ENCODE measurements at regions not wholly inside any gene's neighbourhood (a gene's known extent, or its start where the extent isn't known, plus 50 kb on each side); places are given as distances from the start of the nearest gene placed in this dataset.

DNA sequence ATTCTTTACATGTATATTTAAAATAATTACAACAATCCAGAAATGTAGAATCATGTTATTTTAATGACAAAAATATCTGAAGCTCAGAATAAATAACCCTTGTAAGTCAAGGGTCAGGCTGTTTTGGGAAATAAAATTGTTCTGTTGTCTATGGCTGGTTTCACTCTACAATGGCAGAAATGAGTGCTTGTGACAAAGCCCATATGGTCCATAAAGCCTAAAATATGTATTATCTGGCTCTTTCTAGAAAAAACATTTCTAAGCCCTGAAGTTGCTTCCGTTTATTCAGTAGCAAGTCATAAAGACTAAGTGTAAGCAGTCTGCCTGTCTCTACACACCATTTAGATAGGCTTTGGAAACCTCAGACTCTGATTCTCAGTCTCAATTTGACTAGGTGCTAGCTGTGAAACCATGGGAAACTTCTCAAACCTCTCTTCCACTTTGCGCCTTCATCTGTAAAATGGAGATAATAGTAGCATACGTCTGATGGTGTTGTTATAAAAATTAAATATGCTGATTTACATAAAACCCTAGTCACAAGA lies 365.7 kb upstream of the CA10 start:
- Histone ChIP-seq H3K4me1 (no peaks in the 10 kb centered on the region), H3K36me3 (no peaks in the 10 kb centered on the region), H3K9me3 (no peaks in the 10 kb centered on the region), H3K27me3 (no peaks in the 10 kb centered on the region), H3K4me3 (no peak overlapping the region), H3K27ac (no peak overlapping the region)
- DNase-seq = no peak
- TF ChIP-seq POLR2A (IDR thresholded peaks at IDR 0.05) = no peak
- WGBS, 2 donors = 73 to 76% methylated on average over 3 of the region's 3 CpGs
- intact Hi-C loops (cut with DNase I) = no loop called here

GRCh38 chr17:52517176-52517575 lies 358.7 kb upstream of the CA10 start:
- H3K4me3 ChIP-seq = no peak overlapping the region
- no peaks in the 10 kb centered on the region for H3K9me3 ChIP-seq
- no peaks in the 10 kb centered on the region for H3K27me3 ChIP-seq
- H3K27ac ChIP-seq = no peak overlapping the region
- H3K36me3 ChIP-seq = no peaks in the 10 kb centered on the region
- intact Hi-C loops (cut with DNase I) = no loop called here
- no peaks in the 10 kb centered on the region for H3K4me1 ChIP-seq
- no peak for TF ChIP-seq CTCF (IDR thresholded peaks at IDR 0.05)
- TF ChIP-seq POLR2A (IDR thresholded peaks at IDR 0.05) = no peak
- DNase-seq = no peak

- Histone ChIP-seq H3K4me1 (no peaks in the 10 kb centered on the region), H3K36me3 (no peaks in the 10 kb centered on the region), H3K9me3 (no peaks in the 10 kb centered on the region), H3K27ac (no peak overlapping the region), H3K4me3 (no peak overlapping the region), H3K27me3 (no peaks in the 10 kb centered on the region)
- intact Hi-C loops (cut with DNase I) = no loop called here
- DNase-seq = no peak
- WGBS, 2 donors = 49 to 50% methylated on average over 2 of the region's 2 CpGs
- TF ChIP-seq CTCF (IDR thresholded peaks at IDR 0.05) = no peak
- TF ChIP-seq POLR2A (IDR thresholded peaks at IDR 0.05) = no peak
Observed at GRCh38 chr17:52515927-52516326, 357.4 kb upstream of the CA10 start.

DNA sequence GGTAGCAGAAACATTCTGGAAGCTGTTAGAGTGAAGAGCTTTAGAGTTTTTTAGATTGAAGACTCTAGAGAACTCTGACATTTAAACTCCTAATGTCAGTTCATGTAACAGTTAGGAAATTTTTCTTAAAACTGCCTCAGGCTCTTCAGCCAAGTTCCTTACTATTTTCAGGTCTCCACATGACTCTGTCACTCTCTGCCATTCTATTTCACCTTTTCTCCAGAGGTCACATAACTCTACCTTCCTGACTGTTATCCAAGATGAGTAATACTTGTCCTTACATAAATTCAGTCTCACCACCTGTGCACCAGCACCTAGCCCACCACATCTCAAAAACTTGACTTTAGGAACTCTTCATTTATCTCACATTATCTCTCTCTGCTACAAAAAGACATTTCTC lies 347.1 kb upstream of the CA10 start:
- Histone ChIP-seq H3K4me1 (no peaks in the 10 kb centered on the region), H3K27ac (no peak overlapping the region), H3K27me3 (no peaks in the 10 kb centered on the region), H3K9me3 (no peaks in the 10 kb centered on the region), H3K4me3 (no peak overlapping the region), H3K36me3 (no peaks in the 10 kb centered on the region)
- intact Hi-C loops (cut with DNase I) = no loop called here
- no peak for TF ChIP-seq POLR2A (IDR thresholded peaks at IDR 0.05)
- TF ChIP-seq CTCF (IDR thresholded peaks at IDR 0.05) = no peak
- DNase-seq = no peak

- Histone ChIP-seq H3K27ac (no peak overlapping the region), H3K4me1 (no peaks in the 10 kb centered on the region), H3K36me3 (no peaks in the 10 kb centered on the region), H3K27me3 (no peaks in the 10 kb centered on the region), H3K4me3 (no peak overlapping the region), H3K9me3 (no peaks in the 10 kb centered on the region)
- TF ChIP-seq POLR2A (IDR thresholded peaks at IDR 0.05) = no peak
- TF ChIP-seq CTCF (IDR thresholded peaks at IDR 0.05) = no peak
- no peak for DNase-seq
- WGBS, 2 donors = 75 to 86% methylated on average over 1 of the region's 1 CpG
- intact Hi-C loops (cut with DNase I) = no loop called here
Observed at GRCh38 chr17:52504081-52504480, 345.6 kb upstream of the CA10 start.

- no peaks in the 10 kb centered on the region for H3K4me1 ChIP-seq
- 63 to 66% methylated on average over 4 to 5 of the region's 5 CpGs for WGBS, 2 donors
- intact Hi-C loops (cut with DNase I) = no loop called here
- TF ChIP-seq POLR2A (IDR thresholded peaks at IDR 0.05) = no peak
- TF ChIP-seq CTCF (IDR thresholded peaks at IDR 0.05) = no peak
- no peaks in the 10 kb centered on the region for H3K9me3 ChIP-seq
- no peak overlapping the region for H3K27ac ChIP-seq
- no peaks in the 10 kb centered on the region for H3K27me3 ChIP-seq
- no peak for DNase-seq
- no peak overlapping the region for H3K4me3 ChIP-seq
- no peaks in the 10 kb centered on the region for H3K36me3 ChIP-seq
Observed at GRCh38 chr17:52495646-52496045, 337.1 kb upstream of the CA10 start.

All from esophagus squamous epithelium (tissue), 5 donors.